K562 (cell line): ENCODE measurements at regions not wholly inside any gene's neighbourhood (a gene's known extent, or its start where the extent isn't known, plus 50 kb on each side); places are given as distances from the start of the nearest gene placed in this dataset.
A peak's percentile ranks its signal among the peaks of the same experiment; 100 is the strongest.

ENCODE experiments used
- ATAC-seq: fragments of 200-7000 bp; cut with Tn5 transposase; 3 replicates; pipeline ENCODE4 v1.9.1; 2020; ENCODE audit warnings: moderate library complexity
- BruUV-seq: library from RNA; stranded (reverse); fragments of 400-500 nt; replicated peaks from 2 replicates; lab custom pipeline; 2021; lab: Mats Ljungman, UMichigan
- CTCF ChIA-PET: fragments of 300-600 bp; formaldehyde crosslinking; extraction: SDS; loops from one replicate; lab custom pipeline; 2021; ENCODE audit warnings: low intra/inter-chr PET ratio; lab: Yijun Ruan, JAX
- POLR2A ChIA-PET: fragments of 300-600, 350-650 bp; sonication (Branson Sonifier 250); formaldehyde crosslinking; extraction: SDS; loops from one replicate; lab custom pipeline; 2021; ENCODE audit warnings: antibody characterized with exemption, inconsistent platforms; lab: Yijun Ruan, JAX
- DNase-seq, 4 experiments: peaks; one replicate each; pipeline versions ENCODE4 v3.0.0 to v3.0.0-alpha.2; 2011 to 2018; ENCODE audit warnings: low spot score in 3 of 4, mixed read lengths in 3 of 4; ENCODE audit errors: extremely low read depth in 1 of 4
- FAIRE-seq: peaks from 2 replicates; lab custom pipeline; 2011; peaks lifted over from hg19 to GRCh38; lab: Jason Lieb, UNC
- H2AFZ ChIP-seq: 2 replicates; pipeline ENCODE4 v1.6.0; 2011; ENCODE audit warnings: low read depth, low read length, control low read depth, inconsistent platforms
- H3K27ac ChIP-seq: fragments of 200-600 bp; 3 replicates; pipeline ENCODE4 v1.8.0; 2011; ENCODE audit warnings: low read depth, mild to moderate bottlenecking, control low read depth, inconsistent platforms, low read length, moderate library complexity, mixed read lengths; ENCODE audit errors: extremely low read depth
- H3K27me3 ChIP-seq, 2 experiments: fragments of 300-600 bp in 1 of 2; 2 replicates in 1 of 2; 3 replicates in 1 of 2; pipeline versions ENCODE4 v1.6.0 to v1.8.0; 2011; ENCODE audit warnings: inconsistent platforms in 2 of 2, low read length in 2 of 2, mild to moderate bottlenecking in 1 of 2, mixed read lengths in 1 of 2, moderate library complexity in 1 of 2; ENCODE audit not compliant: control insufficient read depth in 2 of 2, insufficient read depth in 2 of 2
- H3K36me3 ChIP-seq: fragments of 300-600 bp; 3 replicates; pipeline ENCODE4 v1.8.0; 2011; ENCODE audit warnings: mild to moderate bottlenecking, low read length, inconsistent platforms; ENCODE audit not compliant: control insufficient read depth, insufficient read depth
- H3K4me1 ChIP-seq, 2 experiments: fragments of 200-600 bp in 1 of 2; replicated peaks in 1 of 2; 2 replicates in 1 of 2; 3 replicates in 1 of 2; pipeline versions ENCODE4 v1.5.1 to v1.8.0; 2011; ENCODE audit warnings: inconsistent platforms in 2 of 2, low read length in 2 of 2, mild to moderate bottlenecking in 1 of 2, mixed read lengths in 1 of 2, moderate library complexity in 1 of 2; ENCODE audit not compliant: control insufficient read depth in 2 of 2, insufficient read depth in 2 of 2
- H3K4me2 ChIP-seq: 2 replicates; pipeline ENCODE4 v1.6.1; 2011; ENCODE audit warnings: low read length, control low read depth, inconsistent platforms, mixed read lengths; ENCODE audit not compliant: insufficient read depth
- H3K4me3 ChIP-seq: fragments of 200-600 bp; sonication (generic), shearing (Covaris generic); 2 replicates; pipeline ENCODE4 v1.5.1; 2016; ENCODE audit warnings: control low read depth, inconsistent platforms
- H3K79me2 ChIP-seq: fragments of 200-600 bp; 3 replicates; pipeline ENCODE4 v1.8.0; 2011; ENCODE audit warnings: low read length, inconsistent platforms; ENCODE audit not compliant: control insufficient read depth, insufficient read depth
- H3K9ac ChIP-seq, 2 experiments: 2 replicates each; pipeline versions ENCODE4 v1.6.0 to v1.6.1; 2011; ENCODE audit warnings: low read depth in 2 of 2, low read length in 2 of 2, control low read depth in 1 of 2, inconsistent platforms in 1 of 2, mild to moderate bottlenecking in 1 of 2, mixed read lengths in 1 of 2; ENCODE audit not compliant: insufficient read depth in 1 of 2
- H3K9me1 ChIP-seq: one replicate; pipeline ENCODE4 v1.6.0; 2011; ENCODE audit warnings: inconsistent platforms, mild to moderate bottlenecking, low read length, moderate library complexity; ENCODE audit not compliant: control insufficient read depth, insufficient read depth
- H3K9me3 ChIP-seq: replicated peaks from 2 replicates; pipeline ENCODE4 v1.5.1; 2011; ENCODE audit warnings: low read depth, low read length, inconsistent platforms; ENCODE audit not compliant: control insufficient read depth, insufficient read depth
- H4K20me1 ChIP-seq: replicated peaks from 2 replicates; pipeline ENCODE4 v1.6.1; 2011; ENCODE audit warnings: low read length, inconsistent platforms, mixed read lengths; ENCODE audit not compliant: control insufficient read depth, insufficient read depth
- E2F3 ChIP-seq: fragments of 250-450 bp; sonication (Bioruptor Pico); IDR thresholded peaks from 2 replicates; pipeline ENCODE4 v1.4.0; 2020; ENCODE audit warnings: mild to moderate bottlenecking
- EP300 ChIP-seq: IDR thresholded peaks from 2 replicates; pipeline ENCODE4 v1.6.1; 2012; ENCODE audit warnings: low read length, improper control_type of control experiment
- FOXJ3 ChIP-seq: sonication (generic); formaldehyde crosslinking; IDR thresholded peaks from 2 replicates; pipeline ENCODE4 v1.4.0; 2020; ENCODE audit warnings: mild to moderate bottlenecking, missing genetic modification reagents
- MEIS2 ChIP-seq: fragments of 450-650 bp; IDR thresholded peaks from 2 replicates; pipeline ENCODE4 v1.6.1; 2014; ENCODE audit warnings: mild to moderate bottlenecking; ENCODE audit not compliant: partially characterized antibody
- NFIC ChIP-seq: fragments of 450-650 bp; IDR thresholded peaks from 2 replicates; pipeline ENCODE4 v1.6.1; 2017; ENCODE audit warnings: mild to moderate bottlenecking, inconsistent platforms
- NKRF ChIP-seq: fragments of 450-650 bp; IDR thresholded peaks from 2 replicates; pipeline ENCODE4 v1.6.1; 2016; ENCODE audit warnings: borderline replicate concordance
- PKNOX1 ChIP-seq: fragments of 450-650 bp; IDR thresholded peaks from 2 replicates; pipeline ENCODE4 v1.6.1; 2016
- SPI1 ChIP-seq: IDR thresholded peaks from 2 replicates; pipeline ENCODE4 v1.6.1; 2011; ENCODE audit warnings: low read depth, low read length, control low read depth, borderline replicate concordance
- WGBS: fragments of 100-300 bp; shearing (Covaris generic); methylation state at CpG from one replicate; pipeline ENCODE4 v1.1.6; 2016; ENCODE audit warnings: low coverage, mixed read lengths; ENCODE audit not compliant: insufficient coverage; ENCODE audit errors: missing lambda C conversion rate; 5-methylcytosine and 5-hydroxymethylcytosine counted together
- in situ Hi-C: fragments of 300-500 bp; cut with MboI; formaldehyde crosslinking; loops from 4 replicates; pipeline ENCODE4 v1.15.0; 2018; ENCODE audit warnings: inconsistent platforms, mixed read lengths
- intact Hi-C: fragments of 100-400 bp; cut with micrococcal nuclease; formaldehyde crosslinking; loops from 2 replicates; pipeline ENCODE4 v1.14.2; 2022

GRCh38 chr16:65744401-65744800 is 622.1 kb upstream of the CDH5 start:
- ChIA-PET CTCF (no interaction called here), POLR2A (interaction anchor here (1.1 kb wide), 1 partner anchor 14 kb away, joined by 4 read pairs; no protein-coding TSS in a partner anchor)
- no TSS peak for BruUV-seq
- Histone ChIP-seq H3K4me1 (no peaks in the 10 kb centered on the region; a peak in 1 of 5 replicates), H4K20me1 (no peaks in the 10 kb centered on the region), H2AFZ (no peak overlapping the region), H3K4me3 (no peak overlapping the region), H3K27me3 (no peaks in the 10 kb centered on the region)
- WGBS: 0% methylated on average over 2 of the region's 2 CpGs
- in situ Hi-C loops: no loop called here
- TF ChIP-seq NKRF (no peak), NFIC (0 out of 2 replicates have a peak, but pooled peaks have one; percentile 21)
- TF ChIP-seq, all 486 proteins: peak for 1
- H3K79me2 ChIP-seq: no peaks in the 10 kb centered on the region
- no peaks in the 10 kb centered on the region for H3K36me3 ChIP-seq
- H3K9ac ChIP-seq: no peak overlapping the region
- no peak overlapping the region; the same call in 1 of the 2 replicates for H3K4me2 ChIP-seq
- DNase-seq (no peak), FAIRE-seq (no peak), ATAC-seq (no peak)
- intact Hi-C loops: no loop called here
- no peaks in the 10 kb centered on the region for H3K9me1 ChIP-seq
- H3K9me3 ChIP-seq: no peaks in the 10 kb centered on the region
- H3K27ac ChIP-seq: no peak overlapping the region

- H2AFZ ChIP-seq: no peak overlapping the region
- in situ Hi-C loops: no loop called here
- 22% methylated on average over 3 of the region's 3 CpGs for WGBS
Measured at GRCh38 chr16:65743558-65743957, 621.7 kb upstream of the CDH11 start.

More at GRCh38 chr16:65743558-65743957, 621.7 kb upstream of the CDH11 start:
- intact Hi-C loops: no loop called here
- no peaks in the 10 kb centered on the region for H3K36me3 ChIP-seq
- H4K20me1 ChIP-seq: no peaks in the 10 kb centered on the region
- H3K9ac ChIP-seq: no peak overlapping the region
- H3K27ac ChIP-seq: no peak overlapping the region
- no peaks in the 10 kb centered on the region for H3K9me3 ChIP-seq
- H3K79me2 ChIP-seq: no peaks in the 10 kb centered on the region
- no peak overlapping the region for H3K4me2 ChIP-seq
- H3K9me1 ChIP-seq: no peaks in the 10 kb centered on the region
- ATAC-seq (no peak), FAIRE-seq (no peak)
- H3K4me1 ChIP-seq: no peaks in the 10 kb centered on the region; a peak in 1 of 5 replicates
- BruUV-seq: no TSS peak
- POLR2A ChIA-PET: interaction anchor here (0.7 kb wide), 1 partner anchor 643 kb away, joined by 3 read pairs; no protein-coding TSS in a partner anchor
- H3K4me3 ChIP-seq: no peak overlapping the region
- TF ChIP-seq PKNOX1 (peak; percentile 78), MEIS2 (no peak), SPI1 (peak; percentile 22; the same call in 1 of the 2 replicates), EP300 (no peak), FOXJ3 (CRISPR knock-in tag) (no peak), E2F3 (no peak)
- TF ChIP-seq, all 486 proteins: peak for 2
- H3K27me3 ChIP-seq: no peaks in the 10 kb centered on the region
- CTCF ChIA-PET: no interaction called here
- no peak for DNase-seq
